HL-60 (cell line): ENCODE measurements at regions not wholly inside any gene's neighbourhood (a gene's known extent, or its start where the extent isn't known, plus 50 kb on each side); places are given as distances from the start of the nearest gene placed in this dataset.
"Not testable (repeated sequence)": the region's sequence is repeated elsewhere in the genome, so short reads cannot be mapped to it uniquely, and the experiment has no call there.

Source experiments
- DNase-seq, 2 experiments: peaks; one replicate each; pipeline ENCODE4 v3.0.0-alpha.2; 2010 to 2020; ENCODE audit warnings: low read depth in 1 of 2, low spot score in 1 of 2
- H3K27ac ChIP-seq: fragments of 250-450 bp; sonication (Bioruptor Pico); replicated peaks from 2 replicates; pipeline ENCODE4 v1.5.1; 2020; ENCODE audit warnings: mild to moderate bottlenecking, moderate library complexity
- H3K27me3 ChIP-seq: fragments of 250-450 bp; sonication (Bioruptor Pico); 2 replicates; pipeline ENCODE4 v1.5.1; 2021; ENCODE audit warnings: mild to moderate bottlenecking, moderate library complexity; ENCODE audit not compliant: insufficient read depth, poor library complexity, severe bottlenecking
- H3K4me3 ChIP-seq: replicated peaks from 2 replicates; pipeline ENCODE4 v1.5.1; 2011; ENCODE audit warnings: mild to moderate bottlenecking, control low read depth, low read length; ENCODE audit not compliant: insufficient read depth
- GABPA ChIP-seq: IDR thresholded peaks from 2 replicates; pipeline ENCODE4 v1.6.1; 2012; ENCODE audit warnings: low read depth
- POLR2AphosphoS5 ChIP-seq: IDR thresholded peaks from 2 replicates; pipeline ENCODE4 v1.6.1; 2012; ENCODE audit warnings: low read depth
- SPI1 ChIP-seq: IDR thresholded peaks from 2 replicates; pipeline ENCODE4 v1.6.1; 2012; ENCODE audit warnings: low read depth, mild to moderate bottlenecking, borderline replicate concordance
- TF ChIP-seq, protein P1 (sequence below): IDR thresholded peaks from 2 replicates; pipeline ENCODE4 v1.6.1; 2012; ENCODE audit warnings: low read depth; ENCODE audit not compliant: insufficient replicate concordance
- TF ChIP-seq, protein P2 (sequence below): IDR thresholded peaks from one replicate; pipeline ENCODE4 v1.5.1; 2011; ENCODE audit warnings: low read length, control low read depth, inconsistent platforms; ENCODE audit not compliant: insufficient read depth

DNA sequence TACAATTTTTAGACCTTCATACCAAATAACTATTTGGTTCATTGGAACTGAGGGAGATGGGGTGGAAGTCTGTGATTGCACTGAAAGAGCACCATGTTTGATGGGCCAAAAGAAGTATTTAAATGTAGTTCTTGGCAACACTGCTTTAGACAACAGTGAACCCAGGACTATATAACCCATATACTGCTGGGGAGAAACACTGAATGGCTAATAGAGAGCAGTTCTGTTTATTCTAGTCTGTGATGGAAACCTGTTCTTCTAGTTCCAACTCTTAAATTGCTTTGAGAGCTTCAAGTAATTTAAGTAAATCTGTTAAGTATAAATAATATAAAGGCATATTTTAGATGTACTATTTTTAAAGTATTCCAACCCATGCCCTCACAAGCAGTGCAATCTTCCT, 96.3 kb downstream of the NIBAN1 start:
- Histone ChIP-seq H3K4me3 (no peak overlapping the region), H3K27me3 (no peaks in the 10 kb centered on the region), H3K27ac (no peak overlapping the region)
- TF ChIP-seq GABPA (no peak), POLR2AphosphoS5 (no peak), SPI1 (no peak)
- TF ChIP-seq, protein P1, sequence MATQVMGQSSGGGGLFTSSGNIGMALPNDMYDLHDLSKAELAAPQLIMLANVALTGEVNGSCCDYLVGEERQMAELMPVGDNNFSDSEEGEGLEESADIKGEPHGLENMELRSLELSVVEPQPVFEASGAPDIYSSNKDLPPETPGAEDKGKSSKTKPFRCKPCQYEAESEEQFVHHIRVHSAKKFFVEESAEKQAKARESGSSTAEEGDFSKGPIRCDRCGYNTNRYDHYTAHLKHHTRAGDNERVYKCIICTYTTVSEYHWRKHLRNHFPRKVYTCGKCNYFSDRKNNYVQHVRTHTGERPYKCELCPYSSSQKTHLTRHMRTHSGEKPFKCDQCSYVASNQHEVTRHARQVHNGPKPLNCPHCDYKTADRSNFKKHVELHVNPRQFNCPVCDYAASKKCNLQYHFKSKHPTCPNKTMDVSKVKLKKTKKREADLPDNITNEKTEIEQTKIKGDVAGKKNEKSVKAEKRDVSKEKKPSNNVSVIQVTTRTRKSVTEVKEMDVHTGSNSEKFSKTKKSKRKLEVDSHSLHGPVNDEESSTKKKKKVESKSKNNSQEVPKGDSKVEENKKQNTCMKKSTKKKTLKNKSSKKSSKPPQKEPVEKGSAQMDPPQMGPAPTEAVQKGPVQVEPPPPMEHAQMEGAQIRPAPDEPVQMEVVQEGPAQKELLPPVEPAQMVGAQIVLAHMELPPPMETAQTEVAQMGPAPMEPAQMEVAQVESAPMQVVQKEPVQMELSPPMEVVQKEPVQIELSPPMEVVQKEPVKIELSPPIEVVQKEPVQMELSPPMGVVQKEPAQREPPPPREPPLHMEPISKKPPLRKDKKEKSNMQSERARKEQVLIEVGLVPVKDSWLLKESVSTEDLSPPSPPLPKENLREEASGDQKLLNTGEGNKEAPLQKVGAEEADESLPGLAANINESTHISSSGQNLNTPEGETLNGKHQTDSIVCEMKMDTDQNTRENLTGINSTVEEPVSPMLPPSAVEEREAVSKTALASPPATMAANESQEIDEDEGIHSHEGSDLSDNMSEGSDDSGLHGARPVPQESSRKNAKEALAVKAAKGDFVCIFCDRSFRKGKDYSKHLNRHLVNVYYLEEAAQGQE = no peak
- TF ChIP-seq, protein P2, sequence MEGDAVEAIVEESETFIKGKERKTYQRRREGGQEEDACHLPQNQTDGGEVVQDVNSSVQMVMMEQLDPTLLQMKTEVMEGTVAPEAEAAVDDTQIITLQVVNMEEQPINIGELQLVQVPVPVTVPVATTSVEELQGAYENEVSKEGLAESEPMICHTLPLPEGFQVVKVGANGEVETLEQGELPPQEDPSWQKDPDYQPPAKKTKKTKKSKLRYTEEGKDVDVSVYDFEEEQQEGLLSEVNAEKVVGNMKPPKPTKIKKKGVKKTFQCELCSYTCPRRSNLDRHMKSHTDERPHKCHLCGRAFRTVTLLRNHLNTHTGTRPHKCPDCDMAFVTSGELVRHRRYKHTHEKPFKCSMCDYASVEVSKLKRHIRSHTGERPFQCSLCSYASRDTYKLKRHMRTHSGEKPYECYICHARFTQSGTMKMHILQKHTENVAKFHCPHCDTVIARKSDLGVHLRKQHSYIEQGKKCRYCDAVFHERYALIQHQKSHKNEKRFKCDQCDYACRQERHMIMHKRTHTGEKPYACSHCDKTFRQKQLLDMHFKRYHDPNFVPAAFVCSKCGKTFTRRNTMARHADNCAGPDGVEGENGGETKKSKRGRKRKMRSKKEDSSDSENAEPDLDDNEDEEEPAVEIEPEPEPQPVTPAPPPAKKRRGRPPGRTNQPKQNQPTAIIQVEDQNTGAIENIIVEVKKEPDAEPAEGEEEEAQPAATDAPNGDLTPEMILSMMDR = no peak
- no peak for DNase-seq

- not testable (repeated sequence) for H3K4me3 ChIP-seq, H3K27me3 ChIP-seq
- DNase-seq = peak; percentile 45 to 51
- H3K27ac ChIP-seq = peak overlapping the region; percentile 35
- peak; percentile 76 for TF ChIP-seq SPI1
These were observed 98.3 kb downstream of the NIBAN1 start for GRCh38 chr1:184876015-184876414.

DNA sequence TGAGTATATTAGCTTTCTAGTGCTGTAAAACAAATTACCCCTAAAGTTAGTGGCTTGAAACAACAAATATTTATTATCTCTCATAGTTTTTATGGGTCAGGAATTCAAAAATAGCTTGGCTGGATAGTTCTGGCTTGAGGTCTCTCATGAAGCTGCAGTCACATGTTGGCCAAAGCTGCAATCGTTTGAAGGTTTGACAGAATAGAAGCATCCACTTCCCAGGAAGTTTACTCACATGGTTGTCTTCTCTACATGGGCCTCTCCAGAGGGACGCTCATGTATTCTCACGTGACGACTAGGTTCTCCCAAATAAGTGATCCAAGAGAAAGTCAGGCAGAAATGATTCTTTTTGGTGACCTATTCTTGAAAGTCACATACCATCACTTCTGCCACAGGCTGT, 99.1 kb downstream of the NIBAN1 start:
- Histone ChIP-seq H3K27me3 (no peaks in the 10 kb centered on the region), H3K27ac (no peak overlapping the region), H3K4me3 (no peak overlapping the region)
- TF ChIP-seq POLR2AphosphoS5 (no peak), SPI1 (no peak), GABPA (no peak)
- TF ChIP-seq, protein P1 = no peak
- TF ChIP-seq, protein P2 = no peak
- no peak for DNase-seq

DNA sequence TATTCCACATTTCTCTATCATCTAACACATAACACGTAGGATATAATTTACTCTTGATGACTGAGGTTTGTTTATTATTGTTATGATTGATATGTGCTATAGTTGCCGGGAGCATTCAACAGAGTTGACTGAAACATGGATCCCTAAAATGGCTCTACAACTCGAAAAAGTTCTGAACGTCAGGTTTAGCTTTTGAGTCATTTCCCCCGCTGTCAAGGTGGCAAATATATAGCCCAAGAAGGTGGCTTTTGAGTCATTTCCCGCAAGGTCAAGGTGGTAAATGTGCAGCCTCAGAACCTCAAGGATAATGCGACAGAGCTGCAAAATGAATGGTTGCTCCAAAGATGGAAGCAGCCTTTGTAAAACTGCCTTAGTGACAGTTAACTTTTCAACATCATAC, 104.0 kb downstream of the NIBAN1 start:
- DNase-seq = no peak
- no peak overlapping the region for H3K4me3 ChIP-seq
- TF ChIP-seq, protein P2 = no peak
- TF ChIP-seq GABPA (no peak), POLR2AphosphoS5 (no peak), SPI1 (no peak)
- TF ChIP-seq, protein P1 = no peak
- H3K27ac ChIP-seq = no peak overlapping the region
- H3K27me3 ChIP-seq = no peaks in the 10 kb centered on the region
